ENCODE measurements at regions not wholly inside any gene's neighbourhood (a gene's known extent, or its start where the extent isn't known, plus 50 kb on each side); places are given as distances from the start of the nearest gene placed in this dataset.

- H3K4me1 ChIP-seq (ENCODE audit: insufficient read depth, low read length): no peaks in the 10 kb centered on the region
Measured at GRCh38 chr13:78841358-78841963, 182.5 kb upstream of the OBI1 start.

GRCh38 chr13:78836238-78836784 lies 177.4 kb upstream of the OBI1 start:
- H3K27ac ChIP-seq (ENCODE audit: low read length): no peak overlapping the region
- no peaks in the 10 kb centered on the region for H3K36me3 ChIP-seq (ENCODE audit: insufficient read depth, low read depth, low read length)
- no peaks in the 10 kb centered on the region for H3K27me3 ChIP-seq (ENCODE audit: insufficient read depth, low read length)
- no peak overlapping the region for H3K9ac ChIP-seq (ENCODE audit: low read depth, low read length)
- no peak overlapping the region for H3K4me3 ChIP-seq (ENCODE audit: low read length)
- H3K4me1 ChIP-seq (ENCODE audit: insufficient read depth, low read length): no peaks in the 10 kb centered on the region
- no peaks in the 10 kb centered on the region for H3K9me3 ChIP-seq (ENCODE audit: insufficient read depth, low read depth, low read length)

More at GRCh38 chr13:78841358-78841963, 182.5 kb upstream of the OBI1 start:
- H3K4me3 ChIP-seq (ENCODE audit: low read length): no peak overlapping the region
- no peaks in the 10 kb centered on the region for H3K27me3 ChIP-seq (ENCODE audit: insufficient read depth, low read length)
- no peak overlapping the region for H3K9ac ChIP-seq (ENCODE audit: low read depth, low read length)
- no peak overlapping the region for H3K27ac ChIP-seq (ENCODE audit: low read length)
- H3K9me3 ChIP-seq (ENCODE audit: insufficient read depth, low read depth, low read length): no peaks in the 10 kb centered on the region
- no peaks in the 10 kb centered on the region for H3K36me3 ChIP-seq (ENCODE audit: insufficient read depth, low read depth, low read length)

GRCh38 chr13:78832461-78832860 lies 173.5 kb upstream of the OBI1 start:
- Histone ChIP-seq H3K4me1 (ENCODE audit: insufficient read depth, low read length) (no peaks in the 10 kb centered on the region), H3K4me3 (ENCODE audit: low read length) (no peak overlapping the region), H3K27ac (ENCODE audit: low read length) (no peak overlapping the region), H3K9me3 (ENCODE audit: insufficient read depth, low read depth, low read length) (no peaks in the 10 kb centered on the region), H3K36me3 (ENCODE audit: insufficient read depth, low read depth, low read length) (no peaks in the 10 kb centered on the region), H3K27me3 (ENCODE audit: insufficient read depth, low read length) (no peaks in the 10 kb centered on the region), H3K9ac (ENCODE audit: low read depth, low read length) (no peak overlapping the region)

GRCh38 chr13:78830508-78830907 lies 171.6 kb upstream of the OBI1 start:
- Histone ChIP-seq H3K27ac (ENCODE audit: low read length) (no peak overlapping the region), H3K4me1 (ENCODE audit: insufficient read depth, low read length) (no peaks in the 10 kb centered on the region), H3K4me3 (ENCODE audit: low read length) (no peak overlapping the region), H3K9me3 (ENCODE audit: insufficient read depth, low read depth, low read length) (no peaks in the 10 kb centered on the region), H3K36me3 (ENCODE audit: insufficient read depth, low read depth, low read length) (no peaks in the 10 kb centered on the region), H3K27me3 (ENCODE audit: insufficient read depth, low read length) (no peaks in the 10 kb centered on the region), H3K9ac (ENCODE audit: low read depth, low read length) (no peak overlapping the region)

GRCh38 chr13:78829821-78830220 lies 170.9 kb upstream of the OBI1 start:
- Histone ChIP-seq H3K9me3 (ENCODE audit: insufficient read depth, low read depth, low read length) (no peaks in the 10 kb centered on the region), H3K4me1 (ENCODE audit: insufficient read depth, low read length) (no peaks in the 10 kb centered on the region), H3K27ac (ENCODE audit: low read length) (no peak overlapping the region), H3K36me3 (ENCODE audit: insufficient read depth, low read depth, low read length) (no peaks in the 10 kb centered on the region), H3K4me3 (ENCODE audit: low read length) (no peak overlapping the region), H3K9ac (ENCODE audit: low read depth, low read length) (no peak overlapping the region), H3K27me3 (ENCODE audit: insufficient read depth, low read length) (no peaks in the 10 kb centered on the region)

GRCh38 chr13:78827471-78827870 lies 168.5 kb upstream of the OBI1 start:
- Histone ChIP-seq H3K36me3 (ENCODE audit: insufficient read depth, low read depth, low read length) (no peaks in the 10 kb centered on the region), H3K4me3 (ENCODE audit: low read length) (no peak overlapping the region), H3K9ac (ENCODE audit: low read depth, low read length) (no peak overlapping the region), H3K27ac (ENCODE audit: low read length) (no peak overlapping the region), H3K9me3 (ENCODE audit: insufficient read depth, low read depth, low read length) (no peaks in the 10 kb centered on the region), H3K27me3 (ENCODE audit: insufficient read depth, low read length) (no peaks in the 10 kb centered on the region), H3K4me1 (ENCODE audit: insufficient read depth, low read length) (no peaks in the 10 kb centered on the region)

- Histone ChIP-seq H3K4me1 (ENCODE audit: insufficient read depth, low read length) (no peaks in the 10 kb centered on the region), H3K9ac (ENCODE audit: low read depth, low read length) (no peak overlapping the region), H3K36me3 (ENCODE audit: insufficient read depth, low read depth, low read length) (no peaks in the 10 kb centered on the region), H3K27me3 (ENCODE audit: insufficient read depth, low read length) (no peaks in the 10 kb centered on the region), H3K9me3 (ENCODE audit: insufficient read depth, low read depth, low read length) (no peaks in the 10 kb centered on the region), H3K4me3 (ENCODE audit: low read length) (no peak overlapping the region), H3K27ac (ENCODE audit: low read length) (no peak overlapping the region)
Measured at GRCh38 chr13:78826936-78827335, 168.0 kb upstream of the OBI1 start.

- H3K27ac ChIP-seq (ENCODE audit: low read length): no peak overlapping the region
- no peaks in the 10 kb centered on the region for H3K27me3 ChIP-seq (ENCODE audit: insufficient read depth, low read length)
- no peaks in the 10 kb centered on the region for H3K36me3 ChIP-seq (ENCODE audit: insufficient read depth, low read depth, low read length)
- H3K4me1 ChIP-seq (ENCODE audit: insufficient read depth, low read length): no peaks in the 10 kb centered on the region
- no peaks in the 10 kb centered on the region for H3K9me3 ChIP-seq (ENCODE audit: insufficient read depth, low read depth, low read length)
- no peak overlapping the region for H3K4me3 ChIP-seq (ENCODE audit: low read length)
- H3K9ac ChIP-seq (ENCODE audit: low read depth, low read length): no peak overlapping the region
Measured at GRCh38 chr13:78826312-78826711, 167.4 kb upstream of the OBI1 start.

GRCh38 chr13:78820541-78820940 lies 161.6 kb upstream of the OBI1 start:
- no peaks in the 10 kb centered on the region for H3K27me3 ChIP-seq (ENCODE audit: insufficient read depth, low read length)
- H3K9me3 ChIP-seq (ENCODE audit: insufficient read depth, low read depth, low read length): no peaks in the 10 kb centered on the region
- H3K27ac ChIP-seq (ENCODE audit: low read length): no peak overlapping the region
- no peak overlapping the region for H3K4me3 ChIP-seq (ENCODE audit: low read length)
- H3K36me3 ChIP-seq (ENCODE audit: insufficient read depth, low read depth, low read length): no peaks in the 10 kb centered on the region
- H3K4me1 ChIP-seq (ENCODE audit: insufficient read depth, low read length): no peaks in the 10 kb centered on the region
- no peak overlapping the region for H3K9ac ChIP-seq (ENCODE audit: low read depth, low read length)

- Histone ChIP-seq H3K4me3 (ENCODE audit: low read length) (no peak overlapping the region), H3K4me1 (ENCODE audit: insufficient read depth, low read length) (no peaks in the 10 kb centered on the region), H3K9me3 (ENCODE audit: insufficient read depth, low read depth, low read length) (no peaks in the 10 kb centered on the region), H3K9ac (ENCODE audit: low read depth, low read length) (no peak overlapping the region), H3K27me3 (ENCODE audit: insufficient read depth, low read length) (no peaks in the 10 kb centered on the region), H3K36me3 (ENCODE audit: insufficient read depth, low read depth, low read length) (no peaks in the 10 kb centered on the region), H3K27ac (ENCODE audit: low read length) (no peak overlapping the region)
Measured at GRCh38 chr13:78816592-78816991, 157.6 kb upstream of the OBI1 start.

- H3K36me3 ChIP-seq (ENCODE audit: insufficient read depth, low read depth, low read length): no peaks in the 10 kb centered on the region
- no peak overlapping the region for H3K4me3 ChIP-seq (ENCODE audit: low read length)
- H3K27ac ChIP-seq (ENCODE audit: low read length): no peak overlapping the region
- no peak overlapping the region for H3K9ac ChIP-seq (ENCODE audit: low read depth, low read length)
- H3K27me3 ChIP-seq (ENCODE audit: insufficient read depth, low read length): no peaks in the 10 kb centered on the region
- no peaks in the 10 kb centered on the region for H3K4me1 ChIP-seq (ENCODE audit: insufficient read depth, low read length)
- H3K9me3 ChIP-seq (ENCODE audit: insufficient read depth, low read depth, low read length): no peaks in the 10 kb centered on the region
Measured at GRCh38 chr13:78816154-78816553, 157.2 kb upstream of the OBI1 start.

GRCh38 chr13:78806457-78806856 lies 147.5 kb upstream of the OBI1 start:
- Histone ChIP-seq H3K9me3 (ENCODE audit: insufficient read depth, low read depth, low read length) (no peaks in the 10 kb centered on the region), H3K27ac (ENCODE audit: low read length) (no peak overlapping the region), H3K4me3 (ENCODE audit: low read length) (no peak overlapping the region), H3K36me3 (ENCODE audit: insufficient read depth, low read depth, low read length) (no peaks in the 10 kb centered on the region), H3K4me1 (ENCODE audit: insufficient read depth, low read length) (no peaks in the 10 kb centered on the region), H3K27me3 (ENCODE audit: insufficient read depth, low read length) (no peaks in the 10 kb centered on the region), H3K9ac (ENCODE audit: low read depth, low read length) (no peak overlapping the region)

All from iPS-20b (cell line).